NCI-H345 treated with DMSO at 0.1 percent for 48 hours (cell line): ENCODE measurements at regions not wholly inside any gene's neighbourhood (a gene's known extent, or its start where the extent isn't known, plus 50 kb on each side); places are given as distances from the start of the nearest gene placed in this dataset.

Experiments
- DNase-seq: peaks from one replicate; lab custom pipeline; 2025; ENCODE audit not compliant: unreplicated experiment; lab: John Stamatoyannopoulos, UW

DNA sequence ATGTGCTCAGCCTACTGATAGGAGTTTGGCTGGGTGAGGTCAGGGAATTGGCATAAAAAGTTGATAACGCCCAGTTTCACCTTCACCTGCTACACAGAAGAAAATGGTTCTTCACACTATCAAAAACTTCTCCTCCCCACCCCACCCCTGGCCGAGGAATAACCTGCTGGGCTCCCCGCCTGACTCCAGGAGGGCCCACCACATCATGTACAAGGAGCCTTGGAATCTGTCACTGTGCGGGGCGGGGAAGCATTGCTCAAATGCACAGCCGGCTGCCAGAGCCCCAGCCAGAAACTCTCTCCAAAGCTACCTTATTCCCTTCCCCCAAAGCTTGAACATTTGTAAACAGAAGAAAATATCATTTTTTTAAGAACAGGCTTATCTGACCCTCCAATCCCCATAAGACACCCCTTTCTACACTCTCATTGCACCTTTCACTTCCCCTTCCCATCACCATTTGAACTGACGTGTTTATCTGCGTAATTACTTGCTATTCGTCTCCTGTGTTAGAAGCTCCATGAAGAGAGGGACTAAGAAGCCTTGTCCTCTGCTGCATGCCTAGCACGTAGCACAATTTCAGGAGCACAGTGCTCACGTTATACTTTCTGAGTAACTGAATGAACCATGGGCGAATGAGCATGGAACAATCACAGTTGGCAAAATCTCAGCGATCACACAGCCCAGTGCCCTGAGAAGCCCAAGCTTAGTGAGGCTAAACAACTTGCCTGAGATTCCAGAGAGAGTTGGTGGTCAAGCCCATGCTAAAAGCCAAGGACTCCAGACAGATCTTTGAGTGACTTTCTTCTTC, 82.9 kb downstream of the HES1 start:
- no peak for DNase-seq

DNA sequence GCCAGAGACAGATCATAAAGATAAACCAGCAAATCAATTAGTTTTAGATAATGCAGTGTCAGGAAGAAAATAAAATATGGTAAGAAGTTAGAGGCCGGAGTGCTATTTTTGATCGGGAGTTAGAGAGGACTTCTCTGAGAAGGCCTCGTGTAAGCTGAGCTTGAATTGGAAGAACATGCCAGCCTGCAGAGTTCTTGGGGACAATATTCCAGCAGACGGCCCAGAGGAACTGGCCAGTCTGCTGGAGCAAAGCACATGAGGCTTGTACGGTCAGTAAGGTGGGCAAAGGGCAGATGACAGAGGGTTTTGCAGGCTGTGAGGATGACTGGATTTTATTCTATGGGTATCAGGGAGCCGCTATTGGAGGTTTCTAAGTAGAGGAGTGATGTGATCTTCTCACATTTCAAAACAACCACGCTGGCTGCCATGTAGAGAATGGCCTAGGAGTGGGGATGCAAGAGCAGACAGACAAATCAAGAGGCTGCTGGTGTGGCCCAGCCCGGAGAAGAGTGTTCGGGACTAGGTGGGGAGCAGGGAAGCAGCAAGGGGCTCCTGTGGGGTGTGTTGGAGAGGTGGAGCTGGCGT, 84.0 kb downstream of the HES1 start:
- DNase-seq, result no peak

DNA sequence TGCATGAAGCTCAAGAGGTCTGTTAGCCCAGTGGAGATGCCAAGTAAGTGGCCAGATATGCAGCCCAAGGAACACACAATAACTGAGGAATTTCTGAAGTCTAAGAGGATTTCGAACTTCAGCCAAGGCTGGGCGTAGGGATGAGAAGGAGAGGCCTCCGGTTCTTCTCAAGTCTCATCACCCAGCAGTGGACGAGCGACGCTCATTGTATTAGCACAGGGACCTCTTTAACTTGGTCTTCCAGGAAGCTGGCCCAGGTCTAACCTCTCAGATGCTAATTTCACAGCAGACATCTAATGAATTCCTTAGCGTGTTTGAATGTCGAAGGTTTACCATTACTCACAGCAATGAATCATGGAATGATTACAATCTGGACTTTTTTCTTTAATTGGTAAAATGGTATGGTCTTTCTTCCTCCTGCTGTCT, 85.0 kb downstream of the HES1 start:
- DNase-seq, result no peak

DNA sequence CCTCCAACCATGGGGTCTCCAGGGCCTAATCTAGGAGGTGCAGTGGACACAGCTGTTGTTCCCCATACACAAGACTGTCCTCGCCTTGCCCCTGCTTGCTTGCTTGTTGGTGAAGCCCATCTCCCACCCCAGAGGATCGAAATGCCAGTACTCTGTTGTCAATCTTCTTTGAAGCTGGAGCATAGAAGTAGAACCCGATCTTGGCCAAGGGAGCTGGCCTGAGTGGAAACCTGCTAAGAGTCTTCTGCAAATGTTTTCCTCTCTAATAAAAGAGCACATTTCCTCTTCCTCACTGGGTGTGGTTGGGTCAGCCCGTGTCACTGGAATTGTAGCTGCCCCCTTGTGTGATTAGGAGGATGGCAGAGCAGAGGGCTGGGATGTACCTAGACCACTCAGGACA, 85.4 kb downstream of the HES1 start:
- no peak for DNase-seq

DNA sequence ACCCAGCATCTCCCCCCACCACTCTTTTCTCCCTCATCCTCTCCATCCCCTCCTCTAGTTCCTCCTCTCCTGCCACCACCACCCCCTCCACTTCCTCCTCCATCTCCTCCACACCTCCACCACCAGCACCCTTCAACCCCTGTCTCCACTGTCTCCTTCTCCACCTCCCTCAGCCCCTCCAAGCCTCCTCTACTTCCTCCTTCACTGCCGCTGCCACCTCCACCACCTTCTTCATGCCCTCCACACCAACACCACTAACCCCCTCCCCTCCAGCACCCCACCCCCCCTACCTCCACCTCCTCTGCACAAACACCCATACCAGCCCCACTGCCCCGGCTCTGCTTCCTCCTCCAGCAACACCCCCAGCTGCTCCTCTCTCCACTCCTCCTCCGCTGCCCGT, 88.0 kb downstream of the HES1 start:
- no peak for DNase-seq

DNA sequence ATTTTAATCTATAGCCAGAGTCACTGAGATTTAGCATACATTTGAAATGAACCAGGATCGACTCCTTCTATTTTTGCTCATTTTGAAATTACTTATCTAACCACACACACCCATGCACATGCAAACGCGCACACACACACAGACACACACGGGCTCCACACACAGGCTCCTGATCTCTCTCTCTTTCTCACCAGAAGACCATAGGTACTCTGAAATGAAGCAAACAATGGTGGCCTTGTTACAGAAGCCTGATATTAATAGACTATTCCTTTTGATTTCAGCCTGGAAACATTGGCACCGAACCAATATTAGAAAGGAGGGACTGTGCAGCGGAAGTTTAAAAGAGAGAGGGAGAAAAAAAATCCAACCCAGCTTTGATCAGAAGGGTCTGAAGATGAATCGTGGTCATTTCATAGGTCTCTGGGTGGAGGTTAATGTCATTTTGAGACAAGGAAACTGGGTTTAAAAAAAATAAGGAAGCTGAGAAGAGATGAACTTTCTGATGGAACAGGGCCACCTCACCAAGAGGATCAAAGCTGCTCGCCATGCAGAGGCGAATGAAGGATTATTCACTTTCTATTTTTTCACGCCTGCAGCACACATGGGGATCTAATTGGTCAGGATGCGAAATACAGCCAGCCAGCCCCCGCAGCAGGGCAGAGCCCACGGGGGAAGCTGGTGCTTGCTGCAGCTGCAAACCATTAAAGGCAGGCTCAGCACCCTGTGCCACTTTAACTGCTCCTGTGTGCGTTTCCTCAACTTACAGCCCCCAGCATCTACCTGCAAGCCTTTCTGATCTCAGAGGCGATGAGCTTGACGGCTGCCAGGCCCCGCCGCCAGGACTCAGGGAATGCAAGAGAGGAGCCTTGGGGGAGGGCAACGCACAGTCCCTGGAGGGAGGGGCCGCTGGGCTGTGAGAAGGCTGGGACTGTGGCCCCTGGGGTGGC, 88.8 kb downstream of the HES1 start:
- DNase-seq, result no peak

DNA sequence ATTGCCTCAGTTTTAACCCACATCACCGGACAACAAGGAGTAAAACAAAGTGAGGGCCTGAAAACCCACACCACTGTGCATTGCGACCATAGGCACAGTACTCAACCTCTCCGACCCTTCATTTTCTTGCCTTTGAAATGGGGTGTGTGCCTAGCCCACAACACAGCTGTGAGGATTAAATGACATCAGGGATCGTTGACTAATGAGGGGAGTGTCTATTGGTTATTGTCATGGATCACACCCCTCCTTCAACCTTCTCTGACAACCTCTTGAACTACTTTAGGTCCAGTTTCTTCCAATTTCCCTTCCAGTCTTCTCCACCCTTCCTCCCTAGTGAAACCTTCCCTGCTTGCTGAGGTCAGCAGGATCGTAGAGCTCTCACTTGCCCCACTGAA, 89.5 kb downstream of the HES1 start:
- no peak for DNase-seq

DNA sequence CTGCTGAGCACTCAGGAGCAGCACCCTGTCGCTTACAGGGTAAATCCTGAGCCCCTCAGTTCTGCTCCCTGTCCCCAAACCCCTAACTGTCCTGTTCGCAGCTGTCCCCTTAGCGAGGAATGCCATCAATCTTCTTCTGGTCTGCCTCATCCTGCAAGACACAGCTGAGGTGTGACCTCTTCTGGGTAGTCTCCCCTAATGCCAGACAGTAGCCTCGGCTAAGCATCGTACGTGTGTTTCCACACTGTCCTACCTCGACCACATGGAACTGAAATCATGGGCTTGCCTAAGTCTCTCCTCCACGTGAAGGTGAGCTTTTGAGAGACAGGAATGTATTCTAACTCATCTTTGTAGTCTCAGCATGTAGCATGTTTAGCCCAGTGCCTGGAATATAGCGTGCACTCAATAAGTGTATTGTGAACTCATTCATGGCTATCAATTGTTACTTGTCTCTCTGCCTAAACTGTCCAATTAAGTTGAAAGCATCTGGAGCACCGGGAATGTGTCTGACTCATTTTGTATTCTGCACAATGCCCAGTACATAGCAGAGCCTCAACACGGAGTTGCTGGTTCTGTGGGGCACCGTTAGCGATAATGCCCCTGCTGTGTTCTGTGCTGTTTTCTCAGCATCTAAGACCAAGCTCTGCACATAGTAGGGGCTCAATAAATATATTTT, 90.2 kb downstream of the HES1 start:
- DNase-seq, result no peak

DNA sequence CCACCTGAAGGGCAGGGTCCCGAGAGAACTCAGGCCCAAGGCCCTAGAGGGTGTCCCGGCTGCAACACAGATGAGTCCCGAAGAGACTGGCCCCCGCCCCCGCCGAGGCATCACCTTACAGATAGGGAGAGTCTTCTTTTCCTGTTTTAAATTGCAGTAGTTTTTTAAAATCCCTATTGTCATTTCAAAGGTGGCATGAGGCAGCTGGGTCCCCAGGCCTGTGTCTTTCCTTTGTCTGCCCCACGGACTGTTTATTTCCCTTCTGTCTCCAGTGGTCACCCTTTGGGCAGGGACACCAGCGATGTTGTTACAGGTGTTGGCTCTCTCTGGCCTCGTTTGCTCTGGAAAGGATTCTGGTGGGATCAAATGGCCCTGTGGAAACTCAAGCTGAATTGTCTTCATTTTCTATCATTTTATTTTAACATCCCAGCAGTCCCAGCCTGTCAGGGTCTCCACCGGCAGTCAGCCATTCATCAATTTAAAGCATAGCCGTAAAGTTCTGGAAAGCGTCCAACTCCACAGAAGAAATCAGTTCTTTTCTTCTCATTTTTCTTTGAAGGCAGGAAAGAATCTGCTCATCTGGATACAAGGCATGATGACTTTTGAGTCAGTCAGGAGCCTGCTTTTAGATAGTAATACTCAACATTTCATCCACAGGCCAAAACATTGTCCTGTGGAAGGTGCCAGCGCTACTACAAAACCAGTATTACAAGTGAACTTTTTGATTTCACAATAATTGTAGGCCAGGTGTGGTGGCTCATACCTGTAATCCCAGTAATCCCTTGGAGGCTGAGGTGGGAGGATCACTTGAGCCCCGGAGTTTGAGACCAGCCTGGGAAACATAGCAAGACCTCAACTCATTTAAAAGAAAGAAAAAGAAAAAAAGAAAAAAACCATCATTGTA, 96.2 kb downstream of the HES1 start:
- DNase-seq, result no peak

DNA sequence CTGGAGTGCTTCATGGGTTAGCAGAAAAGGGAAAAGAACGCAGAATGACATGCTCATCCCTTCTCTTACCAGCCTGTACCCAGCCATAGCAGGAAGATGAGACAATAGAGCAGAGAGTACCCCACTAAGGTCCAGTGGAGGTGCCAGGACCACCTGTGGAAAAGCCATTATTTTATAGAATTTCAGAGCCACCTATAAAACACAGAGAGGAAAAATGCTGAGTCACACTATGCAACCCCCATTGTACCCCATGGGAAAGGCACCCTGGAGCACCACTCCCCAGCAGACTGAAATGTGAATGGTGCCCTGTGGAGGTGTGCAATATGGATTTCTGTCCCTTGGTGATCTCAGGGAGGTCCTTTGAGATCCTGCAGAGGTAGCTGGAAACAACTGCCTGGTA, 97.2 kb downstream of the HES1 start:
- no peak for DNase-seq

DNA sequence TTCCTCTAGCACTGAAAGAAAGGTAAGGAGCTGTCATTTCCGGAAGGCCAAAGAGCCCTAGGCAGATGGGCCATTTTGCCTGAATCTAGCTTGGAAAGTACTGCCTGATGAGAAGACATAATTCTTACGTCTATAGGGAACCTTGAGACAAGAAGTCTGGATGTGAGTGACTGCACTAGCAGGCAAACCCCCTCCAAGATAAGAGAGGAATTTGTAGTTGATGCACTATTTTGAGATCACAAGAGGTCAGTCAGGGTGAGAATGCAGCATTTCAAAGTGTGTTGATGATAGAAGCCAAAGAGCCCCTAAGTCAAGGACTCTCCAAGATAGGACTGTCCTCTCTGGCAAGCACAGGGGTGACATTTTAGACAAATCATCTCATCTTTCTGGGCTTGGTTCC, 99.2 kb downstream of the HES1 start:
- DNase-seq, result no peak

DNA sequence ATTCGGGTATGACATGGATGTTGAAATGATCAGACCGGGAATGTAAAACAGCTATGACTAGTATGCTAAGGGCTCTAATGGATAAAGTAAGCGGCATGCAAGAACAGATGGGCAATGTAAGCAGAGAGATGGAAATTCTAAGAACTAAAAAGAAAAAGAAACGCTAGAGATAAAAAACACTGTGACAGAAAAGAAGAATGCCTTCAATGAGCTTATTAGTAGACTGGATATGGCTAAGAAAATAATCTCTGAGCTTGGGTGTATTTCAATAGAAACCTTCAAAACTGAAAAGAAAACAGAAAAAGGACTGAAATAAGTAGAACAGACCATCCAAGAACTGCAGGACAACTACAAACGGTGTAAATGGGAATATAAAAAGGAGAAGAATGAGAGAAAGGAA, 101.2 kb downstream of the HES1 start:
- no peak for DNase-seq

DNA sequence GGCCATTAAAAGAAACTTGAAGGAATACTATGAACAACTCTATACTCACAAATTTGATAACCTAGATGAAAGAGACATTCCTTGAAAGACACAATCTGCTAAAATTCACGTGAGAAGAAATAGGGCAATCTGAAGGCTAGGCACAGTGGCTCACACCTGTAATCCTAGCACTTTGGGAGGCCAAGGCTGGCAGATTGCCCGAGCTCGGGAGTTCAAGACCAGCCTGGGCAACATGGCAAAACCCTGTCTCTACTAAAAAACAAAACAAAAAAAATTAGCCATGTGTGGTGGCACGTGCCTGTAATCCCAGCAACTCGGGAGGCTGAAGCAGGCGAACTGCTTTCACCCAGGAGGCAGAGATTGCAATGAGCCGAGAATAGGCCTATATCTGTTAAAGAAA, 104.8 kb downstream of the HES1 start:
- DNase-seq, result no peak

DNA sequence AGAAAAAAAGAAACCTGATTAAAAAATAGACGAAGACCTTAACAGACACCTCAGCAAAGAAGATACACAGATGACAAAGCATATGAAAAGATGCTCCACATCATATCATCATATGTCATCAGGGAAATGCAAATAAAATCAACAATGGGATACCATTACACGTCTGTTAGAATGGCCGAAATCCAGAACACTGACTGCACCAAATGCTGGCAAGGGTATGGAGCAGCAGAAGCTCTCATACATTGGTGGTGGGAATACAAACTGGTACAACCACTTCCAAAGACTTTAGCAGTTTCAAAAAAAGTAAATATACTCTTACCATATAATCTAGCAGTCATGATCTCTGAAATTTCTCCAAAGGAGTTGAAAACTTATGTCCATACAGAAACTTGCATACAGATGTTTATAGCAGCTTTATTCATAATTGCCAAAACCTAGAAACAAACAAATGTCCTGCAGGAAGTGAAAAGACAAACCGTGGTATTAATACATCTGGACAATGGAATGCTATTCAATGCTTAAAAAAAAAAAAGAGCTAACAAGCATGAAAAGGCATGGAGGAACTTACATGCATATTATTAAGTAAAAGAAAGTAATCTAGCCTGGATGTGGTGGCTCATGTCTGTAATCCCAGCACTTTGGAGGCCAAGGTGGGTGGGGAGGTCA, 107.4 kb downstream of the HES1 start:
- DNase-seq, result no peak

DNA sequence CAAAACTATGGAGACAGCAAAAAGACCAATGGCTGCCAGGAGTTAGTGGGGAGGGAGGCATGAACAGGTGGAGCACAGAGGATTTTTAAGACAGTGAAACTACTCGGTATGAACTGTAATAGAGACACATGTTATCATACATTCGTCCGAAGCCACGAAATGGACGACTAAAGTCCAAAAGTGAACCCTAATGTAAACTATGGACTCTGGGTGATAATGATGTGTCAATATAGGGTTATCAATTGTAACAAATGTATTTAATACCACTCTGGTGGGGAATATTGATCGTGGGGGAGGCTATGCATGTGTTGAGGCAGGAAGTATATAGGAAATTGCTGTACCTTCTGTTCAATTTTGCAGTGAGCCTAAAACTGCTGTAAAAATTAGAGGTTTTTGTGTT, 107.0 kb downstream of the CPN2 start:
- DNase-seq, result no peak

DNA sequence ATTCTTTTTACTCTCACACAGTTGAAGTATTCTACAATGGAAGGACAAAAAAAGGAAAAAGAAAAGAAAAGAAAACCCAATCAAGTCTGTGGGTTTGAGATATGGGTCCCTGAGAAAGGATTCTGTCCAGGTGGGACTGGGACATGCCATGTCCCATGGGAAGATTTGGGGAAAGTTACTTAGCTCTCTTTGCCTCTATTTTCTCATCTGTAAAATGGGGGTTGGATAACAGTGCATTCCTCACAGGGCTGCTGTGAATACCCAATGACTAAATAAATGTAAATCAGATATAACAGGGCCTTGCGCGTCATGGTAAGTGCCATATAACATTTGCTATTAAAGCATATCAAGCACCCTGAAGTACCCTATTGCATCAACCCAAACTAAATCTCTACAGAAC, 105.7 kb downstream of the CPN2 start:
- DNase-seq, result no peak

DNA sequence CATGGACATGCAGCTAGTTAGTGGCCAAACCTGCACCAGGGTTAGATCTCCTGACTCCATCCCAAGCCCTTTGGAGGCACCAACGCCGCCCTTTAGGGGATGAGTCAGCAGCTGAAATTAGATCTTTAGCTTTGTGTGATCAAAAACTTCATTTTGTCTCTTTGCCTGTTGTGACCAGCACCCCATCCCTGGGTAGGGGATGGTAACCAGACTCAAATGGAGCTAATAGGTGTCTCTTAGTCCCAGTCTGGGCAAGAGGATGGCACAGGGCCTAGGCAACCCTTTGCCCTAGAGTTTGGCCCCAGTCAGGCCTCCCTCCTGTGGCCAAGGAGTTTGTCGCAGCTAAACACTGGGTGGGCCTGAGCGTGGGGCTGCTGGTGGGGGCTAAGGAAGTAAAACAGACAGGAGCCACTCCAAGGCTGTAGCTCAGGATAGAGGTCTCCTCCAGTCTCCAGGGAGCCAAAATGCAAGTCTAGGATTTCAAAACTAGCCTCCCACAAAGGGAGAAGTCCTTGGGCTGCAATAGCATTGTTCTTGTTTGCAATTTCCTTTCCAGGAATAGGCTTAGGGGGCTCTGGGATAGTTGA, 105.1 kb downstream of the CPN2 start:
- no peak for DNase-seq

DNA sequence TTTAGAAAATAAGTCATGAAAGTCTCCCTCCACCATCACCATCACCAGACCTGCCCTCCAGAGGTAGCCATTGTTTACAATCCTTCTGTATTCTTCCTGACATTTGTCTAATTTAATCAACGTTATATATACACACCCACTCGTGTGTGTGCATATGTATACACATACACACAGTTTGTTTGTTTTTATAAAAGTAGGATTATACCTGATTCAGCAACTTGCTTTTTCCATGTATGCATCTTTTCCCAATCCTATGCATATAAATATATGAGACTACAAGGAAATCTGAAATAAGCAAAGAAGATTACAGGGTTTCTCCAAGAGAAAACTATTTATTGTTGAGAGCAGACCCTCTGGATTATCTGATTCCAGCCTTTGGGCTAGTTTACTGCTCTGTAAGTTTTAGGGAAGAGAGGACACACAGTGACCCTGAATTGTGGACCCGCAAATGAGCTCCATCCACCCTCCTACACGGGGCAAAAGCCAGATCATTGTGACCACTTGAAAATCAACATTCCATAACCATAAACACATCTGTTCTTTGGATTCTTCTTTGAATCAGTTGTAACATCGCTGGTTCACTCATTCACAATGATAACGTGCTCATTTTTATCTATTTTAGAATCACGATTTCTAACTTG, 104.3 kb downstream of the CPN2 start:
- DNase-seq, result no peak

DNA sequence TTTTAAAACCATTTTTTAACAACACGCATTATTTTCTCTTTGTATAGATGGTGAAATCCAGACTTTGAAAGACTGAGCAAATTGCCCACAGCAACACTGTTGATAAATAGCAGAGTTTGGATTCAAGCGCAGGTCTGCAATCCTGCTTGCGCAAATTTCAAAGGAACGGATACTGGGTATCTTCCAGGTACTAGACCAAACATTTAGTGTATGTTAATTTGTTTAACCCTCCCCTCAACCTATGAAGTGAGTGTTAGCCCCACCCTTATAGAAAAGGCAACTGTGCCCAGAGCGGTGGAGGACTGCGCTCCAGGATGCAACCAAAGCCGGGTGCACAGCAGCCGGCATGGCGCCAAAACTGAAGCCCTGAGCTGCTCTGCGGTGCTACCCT, 103.8 kb downstream of the CPN2 start:
- DNase-seq, result no peak
